Ishikawa (cell line): ENCODE measurements at regions not wholly inside any gene's neighbourhood (a gene's known extent, or its start where the extent isn't known, plus 50 kb on each side); places are given as distances from the start of the nearest gene placed in this dataset.

Source experiments
- CEBPB ChIP-seq: IDR thresholded peaks from 2 replicates; pipeline ENCODE4 v1.6.1; 2012
- CREB1 ChIP-seq: IDR thresholded peaks from 2 replicates; pipeline ENCODE4 v1.6.1; 2012; ENCODE audit warnings: low read depth
- EGR1 ChIP-seq: IDR thresholded peaks from 2 replicates; pipeline ENCODE4 v1.6.1; 2012
- EP300 ChIP-seq: IDR thresholded peaks from 2 replicates; pipeline ENCODE4 v1.6.1; 2012; ENCODE audit warnings: borderline replicate concordance
- FOXM1 ChIP-seq: IDR thresholded peaks from 2 replicates; pipeline ENCODE4 v1.6.1; 2012; ENCODE audit warnings: low read depth, borderline replicate concordance
- NFIC ChIP-seq: IDR thresholded peaks from 2 replicates; pipeline ENCODE4 v1.6.1; 2012
- RAD21 ChIP-seq: IDR thresholded peaks from 2 replicates; pipeline ENCODE4 v1.6.1; 2012; ENCODE audit warnings: low read depth
- REST ChIP-seq: IDR thresholded peaks from 2 replicates; pipeline ENCODE4 v1.6.1; 2012; ENCODE audit warnings: low read depth, mild to moderate bottlenecking
- TAF1 ChIP-seq: IDR thresholded peaks from 2 replicates; pipeline ENCODE4 v1.6.1; 2012; ENCODE audit warnings: low read depth, mild to moderate bottlenecking
- TCF12 ChIP-seq: IDR thresholded peaks from 2 replicates; pipeline ENCODE4 v1.6.1; 2012; ENCODE audit warnings: low read depth
- TEAD4 ChIP-seq: IDR thresholded peaks from 2 replicates; pipeline ENCODE4 v1.6.1; 2012
- YY1 ChIP-seq: IDR thresholded peaks from 2 replicates; pipeline ENCODE4 v1.6.1; 2012; ENCODE audit warnings: low read depth
- ZBTB7A ChIP-seq: IDR thresholded peaks from 2 replicates; pipeline ENCODE4 v1.6.1; 2012; ENCODE audit warnings: low read depth
- TF ChIP-seq, protein P1 (sequence below): IDR thresholded peaks from 2 replicates; pipeline ENCODE4 v1.6.1; 2012
- TF ChIP-seq, protein P2 (sequence below): IDR thresholded peaks from 2 replicates; pipeline ENCODE4 v1.6.1; 2012

DNA sequence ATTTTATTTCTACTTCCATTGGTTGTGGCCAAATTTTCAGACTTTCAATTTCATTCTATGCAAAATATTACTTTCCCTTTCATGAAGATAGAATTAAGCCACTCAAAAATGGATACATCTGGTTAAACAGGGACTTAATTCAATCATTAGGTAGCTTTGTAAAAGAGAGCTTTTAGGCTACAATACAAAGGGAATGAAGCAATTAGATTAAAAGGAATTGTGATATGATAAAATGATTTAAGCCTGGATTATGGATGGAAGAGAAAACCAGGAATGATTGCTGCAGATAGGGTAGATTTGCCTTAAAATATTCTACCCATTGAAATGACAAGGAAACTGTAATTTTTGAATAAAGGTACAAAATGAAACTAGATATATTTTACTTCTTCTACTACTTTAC is 134.6 kb upstream of the PDHA2 start:
- no peak for TF ChIP-seq TCF12
- TF ChIP-seq, protein P1, sequence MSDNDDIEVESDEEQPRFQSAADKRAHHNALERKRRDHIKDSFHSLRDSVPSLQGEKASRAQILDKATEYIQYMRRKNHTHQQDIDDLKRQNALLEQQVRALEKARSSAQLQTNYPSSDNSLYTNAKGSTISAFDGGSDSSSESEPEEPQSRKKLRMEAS = no peak
- no peak for TF ChIP-seq TAF1
- TF ChIP-seq NFIC = no peak
- TF ChIP-seq FOXM1 = no peak
- no peak for TF ChIP-seq YY1
- no peak for TF ChIP-seq REST
- TF ChIP-seq EP300 = no peak

DNA sequence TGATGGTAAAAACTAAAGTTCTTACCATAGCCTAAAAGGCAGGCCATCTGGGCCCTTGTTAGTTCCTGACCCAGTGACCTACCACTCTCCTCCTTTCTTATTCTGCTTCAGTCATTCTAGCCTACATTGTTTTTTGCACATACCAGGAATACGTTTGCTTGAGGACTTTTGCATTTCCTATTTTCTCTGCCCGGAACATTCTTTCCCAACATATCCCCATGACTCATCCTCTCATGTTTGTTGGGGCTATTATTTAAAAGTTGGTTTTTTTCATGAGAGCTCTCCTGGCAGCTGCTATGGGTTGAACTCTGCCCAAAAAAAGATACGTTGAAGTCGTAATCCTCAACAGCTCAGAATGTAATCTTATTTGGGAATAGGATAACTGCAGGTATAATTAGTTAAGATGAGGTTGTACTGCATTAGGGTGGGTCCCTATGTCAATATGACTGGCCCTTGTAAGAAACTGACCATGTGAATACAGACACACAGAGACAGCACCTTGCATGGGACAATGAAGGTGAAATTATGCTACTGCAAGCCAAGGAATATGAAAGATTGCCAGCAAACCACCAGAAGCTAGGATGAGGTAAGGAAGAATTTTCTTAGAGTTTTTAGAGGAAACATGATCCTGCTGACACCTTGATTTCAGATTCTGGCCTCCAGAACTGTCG is 138.3 kb upstream of the PDHA2 start:
- TF ChIP-seq YY1 = no peak
- TF ChIP-seq FOXM1 = no peak
- no peak for TF ChIP-seq REST
- no peak for TF ChIP-seq CREB1
- TF ChIP-seq, protein P2, sequence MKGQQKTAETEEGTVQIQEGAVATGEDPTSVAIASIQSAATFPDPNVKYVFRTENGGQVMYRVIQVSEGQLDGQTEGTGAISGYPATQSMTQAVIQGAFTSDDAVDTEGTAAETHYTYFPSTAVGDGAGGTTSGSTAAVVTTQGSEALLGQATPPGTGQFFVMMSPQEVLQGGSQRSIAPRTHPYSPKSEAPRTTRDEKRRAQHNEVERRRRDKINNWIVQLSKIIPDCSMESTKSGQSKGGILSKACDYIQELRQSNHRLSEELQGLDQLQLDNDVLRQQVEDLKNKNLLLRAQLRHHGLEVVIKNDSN = no peak
- no peak for TF ChIP-seq EGR1

DNA sequence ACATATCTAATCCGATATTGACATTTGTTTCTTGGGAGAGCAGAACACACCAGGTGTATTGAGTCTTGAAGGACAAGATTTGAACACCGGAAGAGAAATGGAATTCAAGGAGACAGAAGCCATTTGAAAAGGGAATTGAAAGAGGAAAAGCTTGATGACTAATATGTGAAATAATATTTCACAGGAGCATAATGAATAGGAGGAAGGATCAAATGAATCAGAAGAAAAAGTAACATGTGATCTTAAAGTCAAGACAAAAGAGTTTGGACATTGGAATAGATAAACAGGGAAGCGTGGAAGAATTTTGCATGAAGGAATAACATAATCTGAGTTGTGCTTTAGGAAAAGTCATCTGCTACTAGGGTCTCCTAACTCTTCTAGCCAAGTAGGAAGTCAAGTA is 145.5 kb upstream of the PDHA2 start:
- TF ChIP-seq TEAD4 = no peak
- TF ChIP-seq, protein P1 = no peak
- TF ChIP-seq, protein P2 = no peak
- no peak for TF ChIP-seq CEBPB
- TF ChIP-seq TCF12 = no peak
- TF ChIP-seq RAD21 = no peak
- TF ChIP-seq FOXM1 = no peak
- TF ChIP-seq TAF1 = no peak
- no peak for TF ChIP-seq ZBTB7A
- no peak for TF ChIP-seq EGR1
- TF ChIP-seq CREB1 = no peak
- TF ChIP-seq YY1 = no peak
- TF ChIP-seq EP300 = no peak
- no peak for TF ChIP-seq REST
- no peak for TF ChIP-seq NFIC

- TF ChIP-seq YY1 (no peak), RAD21 (peak; percentile 77)
Observed at GRCh38 chr4:95693594-95693993, 144.8 kb upstream of the UNC5C start.

GRCh38 chr4:95676190-95676589 is 127.4 kb upstream of the UNC5C start:
- no peak for TF ChIP-seq YY1
- TF ChIP-seq CEBPB = no peak
- no peak for TF ChIP-seq REST
- no peak for TF ChIP-seq TCF12
- no peak for TF ChIP-seq NFIC
- TF ChIP-seq, protein P2 = no peak
- TF ChIP-seq EGR1 = no peak
- no peak for TF ChIP-seq CREB1
- TF ChIP-seq RAD21 = no peak
- TF ChIP-seq, protein P1 = no peak
- no peak for TF ChIP-seq FOXM1
